ENCODE measurements at regions not wholly inside any gene's neighbourhood (a gene's known extent, or its start where the extent isn't known, plus 50 kb on each side); places are given as distances from the start of the nearest gene placed in this dataset.

DNA sequence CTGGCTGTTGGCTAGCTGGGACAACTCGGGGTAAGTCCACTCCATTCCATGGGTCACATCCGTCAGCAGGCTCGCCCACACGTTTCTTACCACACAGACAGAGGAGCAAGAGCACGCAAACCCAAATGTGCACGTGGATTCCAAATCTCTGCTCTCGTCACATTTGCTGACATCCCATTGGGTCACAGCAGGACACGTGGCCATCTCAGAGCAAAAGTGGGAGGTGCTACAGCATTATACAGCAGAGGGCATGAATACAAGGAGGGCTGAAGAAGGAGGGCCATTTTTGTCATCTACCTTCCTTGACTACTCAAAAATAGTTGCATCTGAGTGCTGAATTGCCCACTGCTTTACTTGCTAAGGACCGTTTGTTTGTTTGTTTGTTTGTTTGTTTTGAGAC lies 84.7 kb downstream of the RBBP6 start:
- in situ Hi-C loops (cut with HindIII; ENCODE audit: low pct_ligation_motif_present, low sequenced_read_pairs), result no loop called here
- Histone ChIP-seq H3K27ac (no peak overlapping the region), H3K27me3 (replicated peaks) (no peaks in the 10 kb centered on the region), H3K36me3 (replicated peaks) (no peaks in the 10 kb centered on the region), H3K4me3 (ENCODE audit: low read depth, low read length) (no peak overlapping the region)
- TF ChIP-seq, protein P1, sequence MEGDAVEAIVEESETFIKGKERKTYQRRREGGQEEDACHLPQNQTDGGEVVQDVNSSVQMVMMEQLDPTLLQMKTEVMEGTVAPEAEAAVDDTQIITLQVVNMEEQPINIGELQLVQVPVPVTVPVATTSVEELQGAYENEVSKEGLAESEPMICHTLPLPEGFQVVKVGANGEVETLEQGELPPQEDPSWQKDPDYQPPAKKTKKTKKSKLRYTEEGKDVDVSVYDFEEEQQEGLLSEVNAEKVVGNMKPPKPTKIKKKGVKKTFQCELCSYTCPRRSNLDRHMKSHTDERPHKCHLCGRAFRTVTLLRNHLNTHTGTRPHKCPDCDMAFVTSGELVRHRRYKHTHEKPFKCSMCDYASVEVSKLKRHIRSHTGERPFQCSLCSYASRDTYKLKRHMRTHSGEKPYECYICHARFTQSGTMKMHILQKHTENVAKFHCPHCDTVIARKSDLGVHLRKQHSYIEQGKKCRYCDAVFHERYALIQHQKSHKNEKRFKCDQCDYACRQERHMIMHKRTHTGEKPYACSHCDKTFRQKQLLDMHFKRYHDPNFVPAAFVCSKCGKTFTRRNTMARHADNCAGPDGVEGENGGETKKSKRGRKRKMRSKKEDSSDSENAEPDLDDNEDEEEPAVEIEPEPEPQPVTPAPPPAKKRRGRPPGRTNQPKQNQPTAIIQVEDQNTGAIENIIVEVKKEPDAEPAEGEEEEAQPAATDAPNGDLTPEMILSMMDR (IDR thresholded peaks at IDR 0.05; ENCODE audit: low read depth, low read length, missing control alignments), result no peak
- no peak for DNase-seq

DNA sequence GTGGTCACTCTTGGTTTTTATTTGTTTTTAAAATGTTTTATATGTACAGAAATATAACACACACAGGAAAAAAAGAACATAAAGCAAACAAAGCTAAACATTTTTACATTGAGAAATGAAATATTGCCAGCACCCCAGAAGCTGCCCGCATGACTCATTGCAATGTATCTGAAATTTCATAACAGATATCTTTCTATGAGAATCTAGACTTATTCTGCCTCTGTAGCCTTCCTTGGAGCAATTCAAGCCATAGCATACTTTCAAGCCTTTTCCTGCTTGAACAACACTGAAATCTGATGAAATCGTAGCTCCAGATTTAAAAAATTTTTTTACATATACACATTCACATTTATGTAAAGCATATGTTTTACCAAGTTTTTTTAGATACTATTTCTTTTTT lies 86.9 kb downstream of the RBBP6 start:
- no peak overlapping the region for H3K4me3 ChIP-seq (ENCODE audit: low read depth, low read length)
- in situ Hi-C loops (cut with HindIII; ENCODE audit: low pct_ligation_motif_present, low sequenced_read_pairs), result no loop called here
- DNase-seq, result peak; percentile 31
- no peaks in the 10 kb centered on the region for H3K27me3 ChIP-seq (replicated peaks)
- H3K36me3 ChIP-seq (replicated peaks), result no peaks in the 10 kb centered on the region
- H3K27ac ChIP-seq, result no peak overlapping the region
- TF ChIP-seq, protein P1 (IDR thresholded peaks at IDR 0.05; ENCODE audit: low read depth, low read length, missing control alignments), result no peak

DNA sequence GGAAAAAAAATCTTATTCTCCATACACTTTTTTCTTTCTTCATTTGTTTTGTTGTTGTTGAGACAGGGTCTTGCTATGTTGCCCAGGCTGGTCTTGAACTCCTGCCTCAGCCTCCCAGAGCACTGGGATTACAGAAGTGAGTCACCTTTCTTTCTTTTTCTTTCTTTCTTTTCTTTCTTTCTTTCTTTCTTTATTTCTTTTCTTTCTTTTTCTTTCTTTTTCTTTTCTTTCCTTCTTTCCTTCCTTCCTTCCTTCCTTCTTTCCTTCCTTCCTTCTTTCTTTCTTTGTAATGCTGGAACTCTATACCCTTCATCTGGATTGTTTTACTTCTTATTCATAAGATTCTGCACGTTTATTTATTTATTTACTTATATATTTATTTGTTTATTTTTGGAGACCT lies 94.5 kb upstream of the TNRC6A start:
- Histone ChIP-seq H3K27me3 (replicated peaks) (no peaks in the 10 kb centered on the region), H3K27ac (no peak overlapping the region), H3K4me3 (ENCODE audit: low read depth, low read length) (no peak overlapping the region), H3K36me3 (replicated peaks) (no peaks in the 10 kb centered on the region)
- no peak for DNase-seq
- TF ChIP-seq, protein P1 (IDR thresholded peaks at IDR 0.05; ENCODE audit: low read depth, low read length, missing control alignments), result no peak
- in situ Hi-C loops (cut with HindIII; ENCODE audit: low pct_ligation_motif_present, low sequenced_read_pairs), result no loop called here

DNA sequence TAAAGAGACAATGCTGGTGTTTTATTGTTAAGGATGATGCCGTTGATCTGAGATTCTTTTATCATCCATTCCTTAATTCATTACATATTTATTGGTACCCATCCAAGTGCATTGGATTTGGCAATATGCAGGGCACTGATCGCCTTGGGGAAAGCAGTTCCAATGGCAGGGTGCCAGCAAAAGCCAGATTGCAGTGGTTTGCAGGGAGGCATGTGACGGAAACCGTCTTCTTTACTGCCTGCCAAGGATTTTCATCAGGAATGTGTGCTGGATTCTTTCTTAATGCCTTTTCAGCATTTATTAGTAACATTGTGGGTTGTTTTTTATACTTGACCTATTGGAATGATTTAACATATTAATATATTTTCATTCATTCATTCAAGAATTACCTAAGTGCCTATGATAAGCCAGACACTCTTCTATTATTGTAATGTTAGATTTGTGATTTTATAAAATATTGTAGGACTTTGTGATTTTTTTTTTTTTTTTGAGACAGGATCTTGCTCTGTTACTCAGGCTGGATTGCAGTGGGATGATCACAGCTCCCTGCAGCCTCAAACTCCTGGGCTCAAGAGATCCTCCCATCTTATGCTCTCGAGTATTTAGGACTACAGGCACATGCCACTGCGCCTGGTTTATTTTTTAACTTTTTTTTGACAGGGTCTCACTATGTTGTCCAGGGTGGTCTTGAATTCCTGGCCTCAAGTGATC lies 93.4 kb upstream of the TNRC6A start:
- TF ChIP-seq, protein P1 (IDR thresholded peaks at IDR 0.05; ENCODE audit: low read depth, low read length, missing control alignments), result no peak
- H3K27ac ChIP-seq, result no peak overlapping the region
- peak; percentile 86 for DNase-seq
- in situ Hi-C loops (cut with HindIII; ENCODE audit: low pct_ligation_motif_present, low sequenced_read_pairs), result no loop called here
- H3K4me3 ChIP-seq (ENCODE audit: low read depth, low read length), result no peak overlapping the region
- no peaks in the 10 kb centered on the region for H3K36me3 ChIP-seq (replicated peaks)
- no peaks in the 10 kb centered on the region for H3K27me3 ChIP-seq (replicated peaks)

DNA sequence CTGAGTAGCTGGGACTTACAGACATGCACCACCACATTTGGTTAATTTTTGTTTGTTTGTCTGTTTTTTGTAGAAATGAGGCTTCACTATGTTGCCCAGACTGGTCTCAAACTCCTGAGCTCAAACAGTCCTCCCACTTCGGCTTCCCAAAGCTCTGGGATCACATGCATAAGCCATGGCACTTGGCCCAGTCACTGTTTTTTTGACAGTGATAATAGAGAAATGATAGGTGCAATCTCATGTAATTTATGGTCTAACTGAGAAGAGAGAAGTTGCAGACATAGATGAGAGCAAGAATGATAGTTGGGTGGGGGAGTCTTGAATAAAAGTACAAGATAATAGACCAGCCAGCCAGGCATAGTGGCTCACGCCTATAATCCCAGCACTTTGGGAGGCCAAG lies 89.7 kb upstream of the TNRC6A start:
- TF ChIP-seq, protein P1 (IDR thresholded peaks at IDR 0.05; ENCODE audit: low read depth, low read length, missing control alignments), result no peak
- no peak overlapping the region for H3K27ac ChIP-seq
- no peaks in the 10 kb centered on the region for H3K27me3 ChIP-seq (replicated peaks)
- in situ Hi-C loops (cut with HindIII; ENCODE audit: low pct_ligation_motif_present, low sequenced_read_pairs), result no loop called here
- no peak for DNase-seq
- H3K4me3 ChIP-seq (ENCODE audit: low read depth, low read length), result no peak overlapping the region
- no peaks in the 10 kb centered on the region for H3K36me3 ChIP-seq (replicated peaks)

DNA sequence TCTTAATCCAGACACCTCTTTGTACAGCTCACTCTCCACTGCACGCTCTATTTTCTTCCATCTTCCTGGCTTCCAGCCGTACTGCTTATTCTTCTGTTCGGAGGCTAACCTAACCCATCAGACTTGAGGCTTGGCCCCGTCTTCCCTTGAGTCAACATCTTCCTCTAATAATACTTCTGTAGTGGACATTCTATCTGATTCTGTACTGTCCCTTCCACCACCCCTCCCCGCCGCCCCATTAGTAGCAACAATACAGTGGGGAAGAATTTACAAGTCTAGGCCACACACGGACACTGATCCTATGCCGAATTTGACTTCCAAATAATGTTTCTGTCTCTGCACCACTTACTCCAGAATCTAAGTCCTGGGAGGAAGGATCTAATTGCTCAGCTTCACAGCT lies 86.0 kb upstream of the TNRC6A start:
- DNase-seq, result no peak
- in situ Hi-C loops (cut with HindIII; ENCODE audit: low pct_ligation_motif_present, low sequenced_read_pairs), result no loop called here
- H3K36me3 ChIP-seq (replicated peaks), result no peaks in the 10 kb centered on the region
- no peak overlapping the region for H3K27ac ChIP-seq
- no peak overlapping the region for H3K4me3 ChIP-seq (ENCODE audit: low read depth, low read length)
- TF ChIP-seq, protein P1 (IDR thresholded peaks at IDR 0.05; ENCODE audit: low read depth, low read length, missing control alignments), result no peak
- H3K27me3 ChIP-seq (replicated peaks), result no peaks in the 10 kb centered on the region

Measured in brain microvascular endothelial cell (primary cell).